Stomach (tissue), 4 donors: ENCODE measurements at regions not wholly inside any gene's neighbourhood (a gene's known extent, or its start where the extent isn't known, plus 50 kb on each side); places are given as distances from the start of the nearest gene placed in this dataset.

Experiments used
- CTCF ChIP-seq, 7 experiments: fragments of 450-650 bp in 4 of 7; fragments of 200-600 bp in 3 of 7; sonication (generic) in 3 of 7; IDR thresholded peaks; one replicate each; pipeline ENCODE4 v1.5.1; 2016 to 2019; ENCODE audit warnings: antibody characterized with exemption in 7 of 7, control low read depth in 2 of 7, mild to moderate bottlenecking in 1 of 7
- POLR2A ChIP-seq, 4 donors: fragments of 450-650 bp; IDR thresholded peaks; one replicate each; pipeline ENCODE4 v1.6.1; 2016; ENCODE audit warnings: antibody characterized with exemption in 4 of 4, control low read depth in 2 of 4, mild to moderate bottlenecking in 1 of 4, moderate library complexity in 1 of 4

DNA sequence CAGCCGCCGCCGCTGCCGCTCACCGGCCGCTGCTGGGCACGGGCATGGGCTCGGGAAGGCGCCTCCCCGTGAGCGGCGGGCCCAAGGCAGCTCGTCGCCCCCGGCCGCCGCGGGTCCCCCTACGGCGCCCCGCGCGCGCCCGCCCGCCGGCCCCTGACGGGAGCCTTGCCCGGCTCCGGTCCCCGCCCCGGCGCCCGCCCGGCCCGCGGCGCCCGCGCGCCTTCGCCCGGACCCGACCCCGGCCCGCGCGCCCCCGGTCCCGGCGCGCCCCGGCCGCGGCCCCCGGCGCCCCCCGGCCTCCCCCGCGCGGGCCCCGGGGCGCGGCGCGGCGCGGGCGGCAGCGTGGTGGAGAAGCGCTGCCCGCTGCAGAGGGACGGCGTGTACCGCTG lies 177.7 kb downstream of the OR4M2 start:
- no peak for TF ChIP-seq POLR2A (IDR thresholded peaks at IDR 0.05)
- TF ChIP-seq CTCF (IDR thresholded peaks at IDR 0.05), result no peak
